H1 (cell line): ENCODE measurements at regions not wholly inside any gene's neighbourhood (a gene's known extent, or its start where the extent isn't known, plus 50 kb on each side); places are given as distances from the start of the nearest gene placed in this dataset.

Experiments used
- CTCF ChIA-PET: fragments of 300-600 bp; sonication (Branson Sonifier 250); formaldehyde crosslinking; loops from one replicate; lab custom pipeline; 2021; ENCODE audit not compliant: partially characterized antibody; lab: Charles Lee
- POLR2A ChIA-PET: fragments of 300-600 bp; sonication (Branson Sonifier 250); formaldehyde crosslinking; loops from one replicate; lab custom pipeline; 2021; ENCODE audit warnings: inconsistent platforms; ENCODE audit not compliant: partially characterized antibody; lab: Charles Lee
- DNase-seq, 2 experiments: peaks; one replicate each; pipeline versions ENCODE4 v3.0.0 to v3.0.0-alpha.2; 2010 to 2022; ENCODE audit warnings: low spot score in 2 of 2, low read depth in 1 of 2, mixed read lengths in 1 of 2
- FAIRE-seq: peaks from 2 replicates; lab custom pipeline; 2011; peaks lifted over from hg19 to GRCh38; lab: Jason Lieb, UNC
- H2AFZ ChIP-seq: 2 replicates; pipeline ENCODE4 v1.8.1; 2012; ENCODE audit warnings: low read length, inconsistent platforms
- H2AK5ac ChIP-seq: 2 replicates; pipeline ENCODE4 v1.6.1; 2013; ENCODE audit warnings: low read depth, low read length
- H2BK120ac ChIP-seq: replicated peaks from 2 replicates; pipeline ENCODE3; 2013; ENCODE audit warnings: low read depth, low read length, inconsistent platforms
- H2BK12ac ChIP-seq: 2 replicates; pipeline ENCODE4 v1.6.1; 2013; ENCODE audit warnings: low read depth, low read length
- H2BK15ac ChIP-seq: 2 replicates; pipeline ENCODE4 v1.6.1; 2013; ENCODE audit warnings: low read length
- H2BK20ac ChIP-seq: 2 replicates; pipeline ENCODE4 v1.6.1; 2013; ENCODE audit warnings: low read length
- H2BK5ac ChIP-seq: 2 replicates; pipeline ENCODE4 v1.6.1; 2013; ENCODE audit warnings: low read depth, low read length
- H3K14ac ChIP-seq: 2 replicates; pipeline ENCODE4 v1.6.1; 2013; ENCODE audit warnings: inconsistent platforms; ENCODE audit not compliant: insufficient read length
- H3K18ac ChIP-seq: 2 replicates; pipeline ENCODE4 v1.6.1; 2013; ENCODE audit warnings: low read length; ENCODE audit errors: extremely low read depth
- H3K23ac ChIP-seq: 2 replicates; pipeline ENCODE4 v1.6.1; 2013; ENCODE audit warnings: inconsistent platforms; ENCODE audit not compliant: insufficient read length
- H3K23me2 ChIP-seq: 2 replicates; pipeline ENCODE4 v1.6.1; 2013; ENCODE audit warnings: low read depth, low read length
- H3K27ac ChIP-seq: 2 replicates; pipeline ENCODE4 v1.6.1; 2011; ENCODE audit warnings: low read depth, low read length, inconsistent platforms
- H3K27me3 ChIP-seq, 4 experiments: replicated peaks in 1 of 4; 1 replicate in 1 of 4; 2 replicates in 3 of 4; pipeline versions ENCODE4 v1.6.1 to v1.8.1; 2011 to 2013; ENCODE audit warnings: low read length in 3 of 4, mild to moderate bottlenecking in 3 of 4, inconsistent platforms in 2 of 4, mixed read lengths in 2 of 4, moderate library complexity in 1 of 4; ENCODE audit not compliant: control insufficient read depth in 3 of 4, insufficient read depth in 3 of 4; ENCODE audit errors: extremely low read depth in 1 of 4
- H3K36me3 ChIP-seq, 4 experiments: 2 replicates each; pipeline versions ENCODE4 v1.6.1 to v1.8.1; 2011 to 2013; ENCODE audit warnings: mild to moderate bottlenecking in 4 of 4, low read length in 3 of 4, moderate library complexity in 2 of 4, control low read depth in 1 of 4, inconsistent platforms in 1 of 4; ENCODE audit not compliant: insufficient read depth in 4 of 4, control insufficient read depth in 2 of 4
- H3K4ac ChIP-seq: replicated peaks from 2 replicates; pipeline ENCODE3; 2013; ENCODE audit warnings: low read length, low read depth, mixed read lengths, inconsistent platforms; ENCODE audit not compliant: insufficient read length
- H3K4me1 ChIP-seq, 4 experiments: replicated peaks in 1 of 4; 1 replicate in 1 of 4; 2 replicates in 3 of 4; pipeline versions ENCODE4 v1.6.1 to v1.8.1; 2011 to 2013; ENCODE audit warnings: low read length in 3 of 4, inconsistent platforms in 2 of 4, mixed read lengths in 1 of 4; ENCODE audit not compliant: insufficient read depth in 4 of 4, control insufficient read depth in 3 of 4
- H3K4me2 ChIP-seq, 2 experiments: 2 replicates each; pipeline versions ENCODE4 v1.6.1 to v1.8.1; 2011 to 2013; ENCODE audit warnings: low read depth in 2 of 2, low read length in 2 of 2, control low read depth in 1 of 2, inconsistent platforms in 1 of 2, mild to moderate bottlenecking in 1 of 2; ENCODE audit not compliant: insufficient read depth in 1 of 2
- H3K4me3 ChIP-seq, 4 experiments: fragments of 200-600, 300-600 bp in 1 of 4; sonication (generic), shearing (Covaris generic), sonication (Bioruptor Twin) in 1 of 4; 2 replicates each; pipeline versions ENCODE4 v1.5.1 to v1.8.1; 2011 to 2016; ENCODE audit warnings: low read length in 4 of 4, low read depth in 3 of 4, control low read depth in 2 of 4, inconsistent platforms in 2 of 4, mild to moderate bottlenecking in 2 of 4, mixed read lengths in 1 of 4, moderate library complexity in 1 of 4; ENCODE audit not compliant: insufficient read depth in 2 of 4; ENCODE audit errors: extremely low read depth in 1 of 4
- H3K56ac ChIP-seq: replicated peaks from 2 replicates; pipeline ENCODE3; 2013; ENCODE audit warnings: low read depth, mild to moderate bottlenecking, mixed read lengths, low read length, inconsistent platforms; ENCODE audit not compliant: insufficient read length
- H3K79me1 ChIP-seq: 2 replicates; pipeline ENCODE4 v1.6.1; 2013; ENCODE audit warnings: low read depth, low read length, control low read depth
- H3K79me2 ChIP-seq, 2 experiments: 2 replicates each; pipeline versions ENCODE4 v1.6.1 to v1.8.1; 2012 to 2013; ENCODE audit warnings: low read length in 2 of 2, mild to moderate bottlenecking in 2 of 2, inconsistent platforms in 1 of 2; ENCODE audit not compliant: insufficient read depth in 2 of 2, control insufficient read depth in 1 of 2
- H3K9ac ChIP-seq, 4 experiments: replicated peaks in 1 of 4; 1 replicate in 1 of 4; 2 replicates in 3 of 4; pipeline versions ENCODE4 v1.6.1 to v1.8.1; 2011 to 2013; ENCODE audit warnings: low read depth in 3 of 4, low read length in 3 of 4, control low read depth in 2 of 4, mild to moderate bottlenecking in 2 of 4, moderate library complexity in 2 of 4, inconsistent platforms in 1 of 4; ENCODE audit errors: extremely low read depth in 1 of 4
- H3K9me3 ChIP-seq, 2 experiments: 2 replicates each; pipeline versions ENCODE4 v1.6.1 to v1.8.1; 2012 to 2013; ENCODE audit warnings: mild to moderate bottlenecking in 2 of 2, moderate library complexity in 2 of 2, control low read depth in 1 of 2, inconsistent platforms in 1 of 2, low read depth in 1 of 2, low read length in 1 of 2, mixed read lengths in 1 of 2; ENCODE audit not compliant: insufficient read depth in 2 of 2
- H4K20me1 ChIP-seq, 2 experiments: replicated peaks in 1 of 2; 2 replicates each; pipeline versions ENCODE3 to v1.8.1; 2011 to 2013; ENCODE audit warnings: inconsistent platforms in 2 of 2, low read length in 2 of 2, mild to moderate bottlenecking in 1 of 2; ENCODE audit not compliant: insufficient read depth in 2 of 2, control insufficient read depth in 1 of 2
- H4K5ac ChIP-seq: 2 replicates; pipeline ENCODE4 v1.6.1; 2013; ENCODE audit warnings: low read length, low read depth, mixed read lengths, inconsistent platforms; ENCODE audit not compliant: insufficient read length
- H4K8ac ChIP-seq: 2 replicates; pipeline ENCODE4 v1.8.0; 2013; ENCODE audit warnings: mild to moderate bottlenecking, moderate library complexity, low read length, inconsistent platforms; ENCODE audit not compliant: insufficient read depth; ENCODE audit errors: extremely low read depth
- H4K91ac ChIP-seq: replicated peaks from 2 replicates; pipeline ENCODE3; 2013; ENCODE audit warnings: low read length, mixed read lengths, inconsistent platforms; ENCODE audit not compliant: insufficient read length
- ASH2L ChIP-seq: fragments of 200-600, 300-600 bp; sonication (generic); IDR thresholded peaks from one replicate; pipeline ENCODE4 v1.7.1; 2017; ENCODE audit warnings: low read length
- CBX5 ChIP-seq: fragments of 300-800, 300-1000 bp; sonication (generic); IDR thresholded peaks from 2 replicates; pipeline ENCODE4 v1.7.1; 2016; ENCODE audit warnings: antibody characterized with exemption, low read length, low read depth
- SUZ12 ChIP-seq: fragments of 200-600 bp; sonication (generic); IDR thresholded peaks from 2 replicates; pipeline ENCODE4 v1.6.1; 2012; ENCODE audit warnings: mild to moderate bottlenecking, inconsistent platforms, low read length, moderate library complexity, mixed read lengths
- WGBS, 2 experiments: shearing (Covaris generic) in 1 of 2; methylation state at CpG; one replicate each; pipeline versions ENCODE4 v1.1.6 to v1.1.7; 2013 to 2015; ENCODE audit warnings: low lambda C conversion rate in 2 of 2, mixed read lengths in 2 of 2, inconsistent platforms in 1 of 2, low coverage in 1 of 2, missing lambda C conversion rate in 1 of 2; ENCODE audit not compliant: insufficient replicate concordance in 2 of 2, insufficient coverage in 1 of 2, insufficient read length in 1 of 2; ENCODE audit errors: extremely low coverage in 1 of 2, missing lambda C conversion rate in 1 of 2; 5-methylcytosine and 5-hydroxymethylcytosine counted together

DNA sequence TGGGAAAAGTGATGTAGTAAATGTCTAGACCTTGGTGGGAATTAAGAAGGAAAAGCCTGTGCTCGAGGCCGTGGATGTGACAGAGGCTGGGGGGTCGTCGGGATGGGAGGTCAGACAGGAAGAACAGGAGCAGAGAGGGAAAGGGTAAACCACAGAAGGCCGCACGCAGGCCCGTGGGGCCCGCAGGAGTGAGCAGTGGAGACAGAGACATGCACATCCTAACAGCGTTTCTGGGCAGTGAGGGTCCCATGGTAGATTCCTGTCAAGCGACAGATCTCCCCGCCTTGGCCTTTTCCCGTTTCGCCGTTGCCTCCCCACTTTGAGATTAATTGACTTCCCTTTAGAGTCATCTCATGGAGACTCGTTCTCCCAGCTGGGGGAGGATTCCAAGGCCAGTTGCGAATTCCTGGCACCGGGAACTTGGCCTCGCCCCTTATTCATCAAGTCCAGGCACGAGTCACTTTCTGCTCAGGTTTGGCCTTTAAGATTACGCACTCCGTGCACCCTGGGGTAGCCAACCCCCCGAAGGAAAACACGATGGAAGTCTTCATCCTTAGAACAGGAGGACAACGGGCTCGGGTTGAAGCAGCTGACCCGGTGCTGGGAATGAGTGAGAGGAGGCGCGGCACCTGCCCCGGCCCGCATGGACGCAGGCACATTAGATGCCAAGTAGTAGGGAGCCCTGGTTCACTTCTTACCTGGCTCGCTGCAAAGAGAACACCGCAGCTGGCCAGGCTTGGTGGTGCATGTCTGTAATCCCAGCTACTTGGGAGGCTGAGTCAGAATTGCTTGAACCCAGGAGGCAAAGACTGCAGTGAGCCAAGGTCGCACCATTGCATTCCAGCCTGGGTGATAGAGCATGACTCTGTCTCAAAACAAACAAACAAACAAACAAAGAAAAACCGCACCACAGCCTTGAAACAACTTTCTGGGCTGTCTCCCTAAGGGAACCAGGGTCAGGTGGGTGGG lies 315.2 kb upstream of the SHH start:
- no peaks in the 10 kb centered on the region for H3K79me2 ChIP-seq
- H2BK15ac ChIP-seq = no peak overlapping the region
- H2BK20ac ChIP-seq = no peak overlapping the region
- no peak overlapping the region for H3K9ac ChIP-seq
- H3K79me1 ChIP-seq = no peaks in the 10 kb centered on the region
- no peak for FAIRE-seq
- no peak overlapping the region for H3K14ac ChIP-seq
- WGBS, 2 experiments = 90% methylated on average over 35 of the region's 35 CpGs; no CpG with 5 or more reads in 1 of the 2 experiments
- H3K27me3 ChIP-seq = no peaks in the 10 kb centered on the region
- H3K23ac ChIP-seq = no peak overlapping the region
- TF ChIP-seq SUZ12 (no peak), CBX5 (no peak), ASH2L (no peak)
- TF ChIP-seq, all 59 proteins: peak for 0
- Histone ChIP-seq H3K23me2 (no peaks in the 10 kb centered on the region), H3K56ac (no peak overlapping the region), H3K4me2 (no peak overlapping the region), H3K27ac (no peak overlapping the region), H2AK5ac (no peak overlapping the region), H2BK5ac (no peak overlapping the region), H4K20me1 (no peaks in the 10 kb centered on the region), H3K18ac (no peak overlapping the region), H4K8ac (peak overlapping the region; percentile 68; the same call in 1 of the 2 replicates), H3K4ac (no peak overlapping the region), H3K4me1 (peaks cover 0 to 3% (median 0%) of the 10 kb centered on the region in 4 experiments; a peak in 1 of 7 replicates), H4K5ac (no peak overlapping the region), H3K9me3 (no peaks in the 10 kb centered on the region), H3K36me3 (no peaks in the 10 kb centered on the region), H2AFZ (no peak overlapping the region), H4K91ac (no peak overlapping the region), H2BK12ac (no peak overlapping the region), H2BK120ac (no peak overlapping the region), H3K4me3 (no peak overlapping the region)
- ChIA-PET POLR2A (no interaction called here), CTCF (no interaction called here)
- peak in 1 of 2 experiments; percentile 15 for DNase-seq
